OCI-LY7 (cell line): ENCODE measurements at regions not wholly inside any gene's neighbourhood (a gene's known extent, or its start where the extent isn't known, plus 50 kb on each side); places are given as distances from the start of the nearest gene placed in this dataset.

Experiments
- BruUV-seq: library from RNA; stranded (reverse); fragments of 400-500 nt; replicated peaks from 2 replicates; lab custom pipeline; 2021; lab: Mats Ljungman, UMichigan
- CTCF ChIA-PET: fragments of 300-600 bp; sonication (Branson Sonifier 250); formaldehyde crosslinking; loops from one replicate; lab custom pipeline; 2022; ENCODE audit warnings: antibody characterized with exemption; ENCODE audit not compliant: unreplicated experiment; lab: Charles Lee
- POLR2A ChIA-PET: fragments of 300-600 bp; sonication (Branson Sonifier 250); formaldehyde crosslinking; loops from one replicate; lab custom pipeline; 2022; ENCODE audit warnings: antibody characterized with exemption; lab: Charles Lee
- DNase-seq: peaks from one replicate; pipeline ENCODE4 v3.0.0-alpha.2; 2015; ENCODE audit warnings: low spot score
- H2AFZ ChIP-seq: fragments of 200-600 bp; sonication (generic), shearing (Covaris generic); 2 replicates; pipeline ENCODE4 v1.6.1; 2014; ENCODE audit warnings: mild to moderate bottlenecking, antibody characterized with exemption, low read length, moderate library complexity
- H3K27ac ChIP-seq: fragments of 200-600 bp; sonication (generic); 2 replicates; pipeline ENCODE4 v1.5.1; 2014; ENCODE audit warnings: mixed run types, low read depth, mild to moderate bottlenecking, moderate library complexity, low read length, inconsistent platforms; ENCODE audit not compliant: poor library complexity, severe bottlenecking
- H3K36me3 ChIP-seq: fragments of 200-600 bp; sonication (generic); 2 replicates; pipeline ENCODE4 v1.6.1; 2014; ENCODE audit warnings: mild to moderate bottlenecking, antibody characterized with exemption, low read length, moderate library complexity, mixed read lengths; ENCODE audit not compliant: insufficient read depth
- H3K4me1 ChIP-seq: fragments of 200-600 bp; sonication (generic); 2 replicates; pipeline ENCODE4 v1.5.1; 2014; ENCODE audit warnings: mild to moderate bottlenecking, low read length; ENCODE audit not compliant: insufficient read depth, poor library complexity, severe bottlenecking
- H3K4me2 ChIP-seq: fragments of 200-600 bp; sonication (generic); 2 replicates; pipeline ENCODE4 v1.6.1; 2014; ENCODE audit warnings: mild to moderate bottlenecking, low read length
- H3K4me3 ChIP-seq: fragments of 200-600 bp; sonication (generic); 2 replicates; pipeline ENCODE4 v1.5.1; 2014; ENCODE audit warnings: mild to moderate bottlenecking, low read depth, low read length; ENCODE audit not compliant: poor library complexity, severe bottlenecking
- H3K79me2 ChIP-seq: fragments of 200-600 bp; sonication (generic); 2 replicates; pipeline ENCODE4 v1.6.1; 2016; ENCODE audit warnings: low read depth, mild to moderate bottlenecking, low read length, moderate library complexity, mixed read lengths; ENCODE audit not compliant: insufficient read depth
- H3K9me2 ChIP-seq: fragments of 200-600 bp; sonication (generic); 2 replicates; pipeline ENCODE4 v1.6.1; 2016; ENCODE audit warnings: mild to moderate bottlenecking, low read length, mixed read lengths; ENCODE audit not compliant: insufficient read depth
- H3K9me3 ChIP-seq: fragments of 200-600 bp; sonication (generic); 2 replicates; pipeline ENCODE4 v1.6.1; 2014; ENCODE audit warnings: mild to moderate bottlenecking, mixed run types, low read length, mixed read lengths
- H4K20me1 ChIP-seq: fragments of 200-600 bp; sonication (generic); 2 replicates; pipeline ENCODE4 v1.6.1; 2014; ENCODE audit warnings: mild to moderate bottlenecking, antibody characterized with exemption, low read length, moderate library complexity, mixed read lengths; ENCODE audit not compliant: insufficient read depth
- CTCF ChIP-seq: fragments of 200-600 bp; sonication (generic); conservative IDR thresholded peaks from 2 replicates; pipeline ENCODE4 v1.5.1; 2014; ENCODE audit warnings: mild to moderate bottlenecking, antibody characterized with exemption, low read length, moderate library complexity, mixed read lengths
- EZH2phosphoT487 ChIP-seq: fragments of 200-600 bp; sonication (generic); IDR thresholded peaks from 2 replicates; pipeline ENCODE4 v1.6.1; 2018; ENCODE audit warnings: low read depth, borderline replicate concordance, mild to moderate bottlenecking, mixed run types, antibody characterized with exemption, low read length, moderate library complexity, mixed read lengths
- intact Hi-C: fragments of 100-400 bp; cut with micrococcal nuclease; formaldehyde crosslinking; loops from one replicate; pipeline ENCODE4 v1.10.0; 2022; ENCODE audit not compliant: unreplicated experiment

DNA sequence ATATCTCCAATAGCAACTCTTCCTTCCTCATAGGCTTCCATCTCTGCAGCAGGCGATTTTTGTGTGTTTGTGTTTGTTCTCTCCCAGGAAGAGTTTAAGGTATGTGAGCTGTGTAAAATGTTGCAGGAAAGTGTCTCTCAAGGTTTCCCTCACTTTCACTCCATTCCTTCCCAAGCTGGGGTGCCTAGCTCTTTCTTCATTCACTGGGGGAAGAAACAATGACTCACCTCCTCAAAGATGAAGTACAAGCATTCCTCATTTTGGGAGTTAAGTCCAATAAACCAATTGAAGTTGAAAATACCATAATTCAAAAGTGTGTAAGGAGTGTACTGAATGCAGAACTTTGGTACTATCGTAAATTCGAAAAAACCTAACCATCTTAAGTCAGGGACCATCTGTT lies 422.7 kb upstream of the CFAP20DC start:
- peaks cover 5% of the 10 kb centered on the region; the same call in 1 of the 2 replicates for H3K9me3 ChIP-seq
- H3K4me2 ChIP-seq, result no peak overlapping the region
- H4K20me1 ChIP-seq, result no peaks in the 10 kb centered on the region
- no peak overlapping the region for H2AFZ ChIP-seq
- H3K27ac ChIP-seq, result no peak overlapping the region
- no peaks in the 10 kb centered on the region for H3K79me2 ChIP-seq
- intact Hi-C loops, result no loop called here
- no peaks in the 10 kb centered on the region for H3K4me1 ChIP-seq
- POLR2A ChIA-PET, result no interaction called here
- CTCF ChIA-PET, result no interaction called here
- H3K9me2 ChIP-seq, result no peaks in the 10 kb centered on the region
- DNase-seq, result no peak
- no TSS peak for BruUV-seq
- H3K4me3 ChIP-seq, result no peak overlapping the region
- H3K36me3 ChIP-seq, result no peaks in the 10 kb centered on the region
- TF ChIP-seq CTCF (no peak), EZH2phosphoT487 (no peak)

DNA sequence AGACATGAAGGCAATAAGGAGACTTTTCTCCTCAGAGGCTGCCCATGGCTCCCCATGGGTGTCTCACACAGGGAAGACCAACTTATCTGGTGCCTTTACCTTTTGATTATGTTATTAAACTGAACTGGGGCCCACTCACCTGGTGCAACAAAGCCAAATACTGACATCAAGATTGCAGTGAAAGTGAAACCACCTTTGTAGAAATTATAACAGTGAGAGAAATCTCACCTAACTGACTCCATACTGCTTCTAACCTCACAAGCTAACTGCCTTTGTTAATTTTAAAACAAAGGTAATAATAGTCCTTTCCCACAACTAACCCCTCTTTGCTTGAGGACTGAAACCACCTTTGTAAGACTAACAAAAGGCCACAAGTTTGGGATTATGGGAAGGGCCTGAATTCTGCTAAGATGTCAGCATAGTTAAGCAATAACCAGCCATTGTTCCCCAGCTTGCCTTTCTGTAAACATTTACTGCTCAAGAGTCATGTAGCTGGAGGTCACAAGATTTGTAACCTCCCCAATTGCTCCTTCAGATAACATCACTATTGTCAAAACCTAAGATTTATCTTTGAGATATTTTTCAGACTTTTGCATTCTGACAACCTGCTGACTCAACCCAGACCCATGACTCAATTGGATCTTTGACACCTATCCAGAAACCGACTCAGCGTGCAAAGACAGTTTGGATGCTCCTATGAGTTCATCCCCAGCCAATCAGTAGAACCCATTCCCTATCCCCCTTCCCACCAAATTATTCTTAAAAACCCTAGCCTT lies 420.3 kb upstream of the CFAP20DC start:
- no peak overlapping the region for H3K4me3 ChIP-seq
- no peaks in the 10 kb centered on the region for H3K79me2 ChIP-seq
- intact Hi-C loops, result no loop called here
- H3K9me2 ChIP-seq, result no peaks in the 10 kb centered on the region
- H4K20me1 ChIP-seq, result no peaks in the 10 kb centered on the region
- H3K4me2 ChIP-seq, result no peak overlapping the region
- TF ChIP-seq CTCF, result no peak
- no peak for TF ChIP-seq EZH2phosphoT487
- ChIA-PET CTCF (no interaction called here), POLR2A (interaction anchor here (1.7 kb wide), 1 partner anchor 21 kb away, joined by 5 read pairs; no protein-coding TSS in a partner anchor)
- peaks cover 5% of the 10 kb centered on the region; the same call in 1 of the 2 replicates for H3K9me3 ChIP-seq
- no peak overlapping the region for H2AFZ ChIP-seq
- no peak for DNase-seq
- BruUV-seq, result no TSS peak
- no peak overlapping the region for H3K27ac ChIP-seq
- peaks cover 5% of the 10 kb centered on the region for H3K4me1 ChIP-seq
- H3K36me3 ChIP-seq, result no peaks in the 10 kb centered on the region

DNA sequence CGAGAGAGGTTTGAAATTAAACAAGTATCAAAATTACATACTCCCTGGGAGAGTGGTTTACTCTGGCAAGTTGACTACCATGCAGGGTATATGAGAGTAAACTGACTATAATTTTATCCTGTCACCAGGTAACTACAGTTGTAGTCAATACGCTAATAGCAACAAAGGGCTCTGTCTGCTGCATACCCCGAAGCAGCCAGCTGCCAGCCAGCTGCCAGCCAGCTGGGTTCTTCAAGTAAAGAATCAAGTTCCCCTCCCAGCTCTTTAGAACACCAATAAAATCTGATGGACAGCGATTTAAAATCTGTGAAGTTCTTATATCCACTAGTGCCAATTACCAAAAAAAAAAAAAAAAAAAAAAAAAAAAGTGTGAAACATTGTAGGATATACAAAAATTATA lies 417.7 kb upstream of the CFAP20DC start:
- H3K27ac ChIP-seq, result no peak overlapping the region
- no peak overlapping the region for H2AFZ ChIP-seq
- no peak overlapping the region for H3K4me3 ChIP-seq
- peaks cover 5% of the 10 kb centered on the region; the same call in 1 of the 2 replicates for H3K9me3 ChIP-seq
- H4K20me1 ChIP-seq, result no peaks in the 10 kb centered on the region
- no peaks in the 10 kb centered on the region for H3K36me3 ChIP-seq
- H3K9me2 ChIP-seq, result no peaks in the 10 kb centered on the region
- H3K4me2 ChIP-seq, result no peak overlapping the region
- TF ChIP-seq CTCF (no peak), EZH2phosphoT487 (no peak)
- BruUV-seq, result no TSS peak
- no peak for DNase-seq
- intact Hi-C loops, result no loop called here
- ChIA-PET CTCF (no interaction called here), POLR2A (interaction anchor here (0.5 to 0.8 kb wide), 3 partner anchors 9 to 227 kb away, joined by 3 read pairs; no protein-coding TSS in a partner anchor)
- no peaks in the 10 kb centered on the region for H3K79me2 ChIP-seq
- H3K4me1 ChIP-seq, result peaks cover 5% of the 10 kb centered on the region
